H9 (cell line): ENCODE measurements at regions not wholly inside any gene's neighbourhood (a gene's known extent, or its start where the extent isn't known, plus 50 kb on each side); places are given as distances from the start of the nearest gene placed in this dataset.

Source experiments
- DNase-seq: peaks from one replicate; pipeline ENCODE4 v3.0.0-alpha.2; 2017
- H2AFZ ChIP-seq: one replicate; pipeline ENCODE4 v1.6.1; 2013; ENCODE audit warnings: mild to moderate bottlenecking, low read length, control low read depth, moderate library complexity
- H2AK5ac ChIP-seq: 2 replicates; pipeline ENCODE4 v1.6.1; 2013; ENCODE audit warnings: low read length, control low read depth, mixed read lengths; ENCODE audit not compliant: insufficient read length
- H2BK120ac ChIP-seq: one replicate; pipeline ENCODE4 v1.6.1; 2013; ENCODE audit warnings: low read depth, mild to moderate bottlenecking, low read length, control low read depth, inconsistent platforms; ENCODE audit not compliant: poor library complexity, severe bottlenecking
- H2BK12ac ChIP-seq: 2 replicates; pipeline ENCODE4 v1.6.1; 2013; ENCODE audit warnings: low read length, control low read depth, mixed read lengths, low read depth; ENCODE audit not compliant: insufficient read length
- H2BK15ac ChIP-seq: 2 replicates; pipeline ENCODE4 v1.6.1; 2013; ENCODE audit warnings: low read depth, low read length, control low read depth
- H2BK20ac ChIP-seq: one replicate; pipeline ENCODE4 v1.6.1; 2013; ENCODE audit warnings: low read depth, mild to moderate bottlenecking, low read length, control low read depth, inconsistent platforms; ENCODE audit not compliant: poor library complexity, severe bottlenecking
- H2BK5ac ChIP-seq: 2 replicates; pipeline ENCODE4 v1.6.1; 2013; ENCODE audit warnings: low read length, control low read depth, mixed read lengths; ENCODE audit not compliant: insufficient read length
- H3K14ac ChIP-seq: 2 replicates; pipeline ENCODE4 v1.6.1; 2013; ENCODE audit warnings: low read length, control low read depth; ENCODE audit not compliant: insufficient read depth
- H3K18ac ChIP-seq: 2 replicates; pipeline ENCODE4 v1.6.1; 2013; ENCODE audit warnings: low read depth, mild to moderate bottlenecking, mixed read lengths, low read length, control low read depth; ENCODE audit not compliant: insufficient read length
- H3K23ac ChIP-seq: 2 replicates; pipeline ENCODE4 v1.6.1; 2013; ENCODE audit warnings: low read length, control low read depth, mixed read lengths, low read depth; ENCODE audit not compliant: insufficient read length
- H3K23me2 ChIP-seq: 2 replicates; pipeline ENCODE4 v1.6.1; 2013; ENCODE audit warnings: low read depth, mild to moderate bottlenecking, mixed read lengths, low read length, control low read depth; ENCODE audit not compliant: insufficient read length, poor library complexity, severe bottlenecking
- H3K27ac ChIP-seq: 2 replicates; pipeline ENCODE4 v1.5.1; 2013; ENCODE audit warnings: low read length, control low read depth, mixed read lengths, low read depth; ENCODE audit not compliant: insufficient read length
- H3K27me3 ChIP-seq: 2 replicates; pipeline ENCODE4 v1.6.1; 2013; ENCODE audit warnings: low read length, control low read depth, inconsistent platforms; ENCODE audit not compliant: insufficient read depth
- H3K4ac ChIP-seq: 2 replicates; pipeline ENCODE4 v1.6.1; 2013; ENCODE audit warnings: low read depth, mild to moderate bottlenecking, control low read depth, inconsistent platforms, low read length, moderate library complexity
- H3K4me1 ChIP-seq: 2 replicates; pipeline ENCODE4 v1.6.1; 2013; ENCODE audit warnings: low read length, control low read depth, inconsistent platforms; ENCODE audit not compliant: insufficient read depth
- H3K4me2 ChIP-seq: 2 replicates; pipeline ENCODE4 v1.6.1; 2013; ENCODE audit warnings: low read length, control low read depth, mixed read lengths; ENCODE audit not compliant: insufficient read length, insufficient read depth
- H3K56ac ChIP-seq: 2 replicates; pipeline ENCODE4 v1.6.1; 2013; ENCODE audit warnings: low read depth, mild to moderate bottlenecking, mixed read lengths, low read length, control low read depth; ENCODE audit not compliant: insufficient read length
- H3K79me1 ChIP-seq: 2 replicates; pipeline ENCODE4 v1.6.1; 2013; ENCODE audit warnings: low read depth, mild to moderate bottlenecking, moderate library complexity, low read length, control low read depth, inconsistent platforms; ENCODE audit not compliant: insufficient read depth, poor library complexity, severe bottlenecking
- H3K79me2 ChIP-seq: 2 replicates; pipeline ENCODE4 v1.6.1; 2013; ENCODE audit warnings: low read length, control low read depth, inconsistent platforms; ENCODE audit not compliant: insufficient read depth
- H3K9ac ChIP-seq: 2 replicates; pipeline ENCODE4 v1.6.1; 2013; ENCODE audit warnings: low read length, control low read depth, mixed read lengths; ENCODE audit not compliant: insufficient read length; ENCODE audit errors: extremely low read depth
- H3K9me3 ChIP-seq: one replicate; pipeline ENCODE4 v1.6.1; 2013; ENCODE audit warnings: low read depth, low read length, inconsistent platforms; ENCODE audit not compliant: control insufficient read depth
- H3T11ph ChIP-seq: one replicate; pipeline ENCODE4 v1.6.1; 2013; ENCODE audit warnings: mild to moderate bottlenecking, low read length, control low read depth, inconsistent platforms
- H4K20me1 ChIP-seq: one replicate; pipeline ENCODE4 v1.6.1; 2013; ENCODE audit not compliant: control insufficient read depth, insufficient read length, insufficient read depth
- H4K5ac ChIP-seq: 2 replicates; pipeline ENCODE4 v1.6.1; 2013; ENCODE audit warnings: low read depth, mild to moderate bottlenecking, mixed read lengths, low read length, control low read depth; ENCODE audit not compliant: insufficient read length
- H4K8ac ChIP-seq: replicated peaks from 2 replicates; pipeline ENCODE4 v1.6.1; 2013; ENCODE audit warnings: low read length, control low read depth, mixed read lengths, low read depth; ENCODE audit not compliant: insufficient read length
- H4K91ac ChIP-seq: 2 replicates; pipeline ENCODE4 v1.6.1; 2013; ENCODE audit warnings: low read depth, mild to moderate bottlenecking, moderate library complexity, mixed read lengths, low read length, control low read depth; ENCODE audit not compliant: insufficient read length
- H3K27ac Mint-ChIP-seq, 3 experiments: 2 replicates in 2 of 3; 3 replicates in 1 of 3; pipeline ENCODE4 v1.8.0; 2020 to 2021; ENCODE audit warnings: mixed read lengths in 3 of 3, mild to moderate bottlenecking in 1 of 3, moderate library complexity in 1 of 3
- H3K27me3 Mint-ChIP-seq: 2 replicates; pipeline ENCODE4 v1.8.0; 2021; ENCODE audit warnings: low read depth, mild to moderate bottlenecking, moderate library complexity, mixed read lengths
- H3K36me3 Mint-ChIP-seq, 3 experiments: 2 replicates in 2 of 3; 3 replicates in 1 of 3; pipeline ENCODE4 v1.8.0; 2020 to 2021; ENCODE audit warnings: low read depth in 3 of 3, mixed read lengths in 3 of 3; ENCODE audit not compliant: insufficient read depth in 1 of 3
- H3K4me1 Mint-ChIP-seq, 2 experiments: 2 replicates each; pipeline ENCODE4 v1.8.0; 2020; ENCODE audit warnings: mixed read lengths in 2 of 2
- H3K4me3 Mint-ChIP-seq, 2 experiments: 2 replicates in 1 of 2; 3 replicates in 1 of 2; pipeline ENCODE4 v1.8.0; 2020 to 2021; ENCODE audit warnings: mild to moderate bottlenecking in 2 of 2, mixed read lengths in 2 of 2, moderate library complexity in 1 of 2
- H3K9me3 Mint-ChIP-seq, 2 experiments: 2 replicates in 1 of 2; 3 replicates in 1 of 2; pipeline ENCODE4 v1.8.0; 2020; ENCODE audit warnings: mild to moderate bottlenecking in 2 of 2, mixed read lengths in 2 of 2, moderate library complexity in 1 of 2
- CTCF ChIP-seq: fragments of 200-600 bp; sonication (generic); conservative IDR thresholded peaks from 3 replicates; pipeline ENCODE4 v1.8.0; 2021; ENCODE audit warnings: antibody characterized with exemption, mild to moderate bottlenecking
- WGBS: extraction: QIAGEN DNeasy Blood & Tissue Kit; methylation state at CpG from one replicate; pipeline ENCODE4 v1.1.7; 2013; ENCODE audit warnings: missing lambda C conversion rate, low lambda C conversion rate, mixed read lengths; ENCODE audit not compliant: insufficient read length; ENCODE audit errors: extremely low coverage; 5-methylcytosine and 5-hydroxymethylcytosine counted together

- Histone ChIP-seq H2BK120ac (no peak overlapping the region), H3K79me2 (no peaks in the 10 kb centered on the region), H3K27me3 (no peaks in the 10 kb centered on the region), H3K4ac (no peak overlapping the region), H2BK20ac (no peak overlapping the region), H3K27ac (no peak overlapping the region), H3K18ac (no peak overlapping the region), H3K23ac (no peak overlapping the region), H3K79me1 (no peaks in the 10 kb centered on the region), H4K20me1 (no peaks in the 10 kb centered on the region), H2BK15ac (no peak overlapping the region), H4K8ac (no peak overlapping the region), H3K9ac (no peak overlapping the region), H2AK5ac (no peak overlapping the region), H2AFZ (no peak overlapping the region), H3K9me3 (no peaks in the 10 kb centered on the region), H4K5ac (no peak overlapping the region), H2BK5ac (no peak overlapping the region), H3K14ac (no peak overlapping the region), H3T11ph (no peak overlapping the region), H3K4me1 (no peaks in the 10 kb centered on the region), H2BK12ac (no peak overlapping the region), H3K4me2 (no peak overlapping the region), H3K56ac (no peak overlapping the region), H3K23me2 (no peaks in the 10 kb centered on the region), H4K91ac (no peak overlapping the region)
- Mint-ChIP-seq H3K4me3 (no peak overlapping the region), H3K27ac (no peak overlapping the region), H3K9me3 (peaks cover 8 to 21% of the 10 kb centered on the region in 2 experiments; a peak in 4 of 5 replicates), H3K27me3 (no peaks in the 10 kb centered on the region), H3K4me1 (no peaks in the 10 kb centered on the region), H3K36me3 (peaks cover 0 to 12% (median 7%) of the 10 kb centered on the region in 3 experiments; a peak in 4 of 7 replicates)
- no peak for TF ChIP-seq CTCF
- DNase-seq: no peak
- no CpG with 5 or more reads among the region's 5 CpGs for WGBS
Measured at GRCh38 chr2:82494739-82495138, 1964.3 kb downstream of the SUCLG1 start.
